Glomerular visceral epithelial cell (primary cell): ENCODE measurements at regions not wholly inside any gene's neighbourhood (a gene's known extent, or its start where the extent isn't known, plus 50 kb on each side); places are given as distances from the start of the nearest gene placed in this dataset.
A peak's percentile ranks its signal among the peaks of the same experiment; 100 is the strongest.
"Not testable (repeated sequence)": the region's sequence is repeated elsewhere in the genome, so short reads cannot be mapped to it uniquely, and the experiment has no call there.

Source experiments
- DNase-seq: peaks from one replicate; pipeline ENCODE4 v3.0.0-alpha.2; 2016; ENCODE audit errors: extremely low spot score

DNA sequence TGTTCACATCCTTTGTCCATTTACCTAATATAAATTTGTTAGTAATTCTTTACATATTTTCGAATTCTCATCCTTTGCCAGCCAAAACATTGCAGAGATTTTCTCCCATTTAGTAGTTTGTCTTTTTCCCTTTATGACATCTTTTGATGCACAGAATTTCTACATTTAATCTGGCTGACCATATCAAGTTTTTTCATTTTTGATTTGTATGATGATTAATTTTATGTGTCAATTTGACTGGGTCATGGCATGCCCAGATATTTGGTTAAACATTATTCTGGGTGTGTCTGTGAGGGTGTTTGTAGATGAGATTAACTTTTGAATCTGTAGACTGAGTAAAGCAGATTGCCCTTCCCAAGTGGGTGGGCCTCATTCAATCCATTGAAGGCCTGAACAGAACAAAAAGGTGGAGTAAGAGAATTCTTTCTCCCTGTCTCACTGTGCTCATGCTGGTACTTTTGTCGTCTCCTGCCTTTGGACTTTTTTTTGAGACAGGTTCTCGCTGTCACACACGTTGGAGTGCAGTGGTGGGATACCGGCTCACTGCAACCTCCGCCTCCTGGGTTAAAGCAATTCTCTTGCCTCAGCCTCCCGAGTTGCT is 72.1 kb upstream of the EPB41L1 start:
- DNase-seq: no peak

DNA sequence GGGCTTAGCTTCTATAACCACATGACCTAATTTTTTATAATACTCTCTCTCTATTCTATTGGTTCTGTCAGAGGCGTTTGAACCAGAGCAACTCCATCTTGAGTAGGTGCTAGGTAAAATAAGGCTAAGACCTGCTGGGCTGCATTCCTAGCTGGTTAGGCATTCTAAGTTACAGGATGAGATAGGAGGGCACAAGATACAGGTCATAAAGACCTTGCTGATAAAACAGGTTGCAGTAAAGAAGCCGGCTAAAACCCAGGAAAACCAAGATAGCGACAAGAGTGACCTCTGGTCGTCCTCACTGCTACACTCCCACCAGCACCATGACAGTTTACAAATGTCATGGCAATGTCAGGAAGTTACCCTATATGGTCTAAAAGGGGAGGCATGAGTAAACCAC is 71.3 kb upstream of the EPB41L1 start:
- not testable (repeated sequence) for DNase-seq

DNA sequence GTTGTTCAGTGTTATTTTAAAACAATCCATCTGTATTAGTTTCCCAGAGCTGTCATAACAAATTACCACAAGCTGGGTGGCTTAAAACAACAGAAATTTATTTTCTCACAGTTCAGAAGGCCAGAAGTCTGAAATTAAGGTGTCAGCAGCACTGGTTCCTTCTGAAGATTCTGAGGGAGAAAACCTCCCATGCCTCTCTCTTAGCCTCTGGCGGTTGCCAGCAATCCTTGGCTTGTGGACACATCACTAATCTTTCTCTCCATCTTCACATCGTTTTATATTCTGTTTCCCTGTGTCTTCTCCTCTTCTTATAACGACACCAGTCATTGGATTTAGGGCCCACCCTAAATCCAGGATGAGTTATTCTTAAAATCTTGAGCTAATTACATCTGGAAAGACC is 70.2 kb upstream of the EPB41L1 start:
- DNase-seq: no peak

DNA sequence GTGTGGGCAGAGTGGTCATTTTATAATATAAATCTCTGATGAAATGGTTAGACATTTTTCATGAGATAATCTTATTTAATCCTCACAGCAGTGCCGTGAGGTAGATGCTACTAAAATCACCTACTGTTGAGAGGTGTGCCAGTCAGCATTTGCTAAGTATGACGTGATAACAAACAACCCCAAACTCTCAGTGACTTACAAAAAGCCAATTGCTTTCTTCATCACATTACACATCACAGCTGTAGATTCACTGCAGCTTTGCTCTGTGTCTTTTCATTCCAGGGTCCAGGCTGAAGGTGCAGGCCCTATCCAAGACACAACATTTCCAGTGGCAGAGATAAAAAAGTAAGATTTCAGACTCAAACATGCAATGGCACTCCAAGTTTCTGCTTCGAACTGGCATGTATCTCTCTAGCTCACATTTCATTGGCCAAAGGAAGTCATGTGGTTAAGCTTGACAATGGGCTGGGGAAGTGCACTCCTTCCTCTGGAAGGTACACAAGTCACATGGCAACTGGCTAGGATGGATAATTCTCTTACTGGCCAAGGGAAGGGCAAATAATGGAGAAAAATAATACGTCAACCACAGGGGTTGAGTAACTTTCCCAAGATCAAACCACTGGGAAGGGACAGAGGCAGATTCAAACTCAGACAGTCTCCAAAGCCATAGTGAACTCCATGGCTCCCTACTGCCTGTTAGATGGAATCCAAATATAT is 69.5 kb upstream of the EPB41L1 start:
- DNase-seq: peak; percentile 82

DNA sequence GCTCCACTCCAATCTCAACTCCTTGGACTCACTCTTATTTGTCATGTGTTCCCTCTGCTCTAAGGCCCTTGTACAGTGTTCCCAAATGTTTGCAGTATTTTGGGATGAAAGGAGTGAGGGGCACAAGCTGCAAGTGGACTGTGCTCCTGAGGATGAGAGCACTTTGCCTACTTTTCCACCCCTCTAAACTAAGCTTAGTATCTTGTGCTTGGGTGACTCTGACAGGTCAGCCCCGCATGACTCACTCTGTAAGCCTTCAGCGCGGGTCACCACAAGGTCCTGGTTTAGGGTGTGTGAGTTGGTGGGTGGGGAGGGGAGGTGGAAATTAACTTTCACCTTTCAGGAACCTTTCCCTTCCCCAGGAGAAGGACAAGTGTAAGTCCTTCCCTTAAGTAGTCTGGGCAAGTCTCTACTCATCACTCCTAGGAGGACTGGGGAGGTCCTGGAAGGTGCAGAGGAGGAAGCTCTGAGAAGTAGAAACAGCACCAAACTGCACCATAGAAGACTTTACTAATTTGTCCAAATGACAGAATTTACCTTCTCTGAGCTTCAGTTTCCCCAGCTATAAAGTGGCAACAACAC is 68.8 kb upstream of the EPB41L1 start:
- DNase-seq: peak; percentile 90

DNA sequence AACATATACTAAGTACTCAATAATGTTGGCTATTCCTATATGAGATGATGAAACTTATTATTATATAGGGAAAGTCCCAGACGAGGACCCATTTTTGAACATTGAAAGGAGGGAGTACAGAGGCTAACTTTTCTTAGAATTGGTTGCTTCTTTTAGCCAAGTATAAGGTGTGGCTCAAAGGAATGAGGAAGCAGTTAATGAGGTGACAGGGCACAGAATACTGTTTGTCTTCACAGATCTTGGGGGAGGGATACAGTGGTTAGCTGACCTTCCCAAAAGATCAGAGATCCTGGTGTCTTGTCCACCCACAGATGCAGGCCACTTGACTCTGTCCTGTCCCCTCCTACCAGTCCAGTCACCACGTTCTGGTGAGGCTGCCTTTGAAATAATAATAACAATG is 67.8 kb upstream of the EPB41L1 start:
- DNase-seq: peak; percentile 50

DNA sequence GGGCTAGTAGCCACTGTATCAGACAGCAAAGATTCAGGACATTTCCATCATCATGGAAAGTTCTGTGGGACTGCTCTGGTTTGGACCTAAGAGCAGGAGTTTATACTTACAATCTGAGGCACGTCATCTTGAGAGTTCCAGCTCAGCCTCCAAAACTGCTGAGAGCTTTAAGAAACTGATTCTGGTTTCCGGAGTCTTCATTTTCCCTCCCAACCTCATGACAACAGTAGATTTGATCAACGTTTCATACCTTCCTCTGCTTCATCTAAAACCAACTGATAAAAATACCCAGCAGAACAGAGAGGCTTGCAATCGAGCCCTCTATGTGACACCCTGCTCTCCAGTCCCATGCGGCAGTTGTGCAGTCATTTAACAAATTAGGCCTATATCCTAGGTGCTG is 64.3 kb upstream of the EPB41L1 start:
- no peak for DNase-seq

DNA sequence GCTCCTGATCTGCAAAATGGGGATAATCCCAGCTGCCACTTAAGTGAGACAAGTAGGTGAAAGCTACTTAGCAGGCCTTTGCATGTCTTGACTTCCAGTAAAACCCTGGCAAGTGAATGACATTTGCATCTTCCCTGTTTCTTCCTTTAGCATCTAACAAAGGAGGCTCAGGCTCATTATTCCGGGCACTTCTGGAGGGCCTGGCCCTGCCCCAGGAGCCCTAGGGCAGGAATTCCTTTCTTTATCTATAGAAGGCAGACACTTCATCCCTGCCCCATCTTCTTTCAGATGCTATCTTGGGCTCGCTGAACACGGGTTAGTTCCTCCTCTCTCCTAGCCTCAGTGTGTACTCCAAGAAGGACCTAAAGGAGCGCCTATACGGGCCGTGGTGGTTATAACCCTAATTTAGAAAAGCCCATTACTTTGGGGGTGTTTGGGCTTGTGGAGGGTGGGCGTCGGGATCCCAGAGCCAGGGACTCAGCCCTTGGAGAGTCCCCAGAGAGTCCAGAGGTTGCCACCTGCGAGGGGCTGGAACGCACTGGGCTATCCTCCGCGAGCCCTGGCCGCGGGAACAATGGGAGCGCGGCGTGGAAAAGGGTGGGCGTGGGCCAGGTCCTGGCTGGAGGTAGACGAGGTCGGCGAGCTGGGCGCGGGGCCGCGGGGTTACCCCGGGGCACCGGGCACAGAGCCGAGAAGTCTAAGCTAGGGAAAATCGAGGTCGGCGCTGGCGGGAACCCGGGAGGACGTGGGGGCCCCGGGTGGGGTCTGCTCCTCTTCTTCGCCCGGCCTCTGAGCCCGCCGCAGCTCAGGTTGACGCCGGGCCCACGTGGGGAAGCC is 62.8 kb upstream of the EPB41L1 start:
- no peak for DNase-seq

DNA sequence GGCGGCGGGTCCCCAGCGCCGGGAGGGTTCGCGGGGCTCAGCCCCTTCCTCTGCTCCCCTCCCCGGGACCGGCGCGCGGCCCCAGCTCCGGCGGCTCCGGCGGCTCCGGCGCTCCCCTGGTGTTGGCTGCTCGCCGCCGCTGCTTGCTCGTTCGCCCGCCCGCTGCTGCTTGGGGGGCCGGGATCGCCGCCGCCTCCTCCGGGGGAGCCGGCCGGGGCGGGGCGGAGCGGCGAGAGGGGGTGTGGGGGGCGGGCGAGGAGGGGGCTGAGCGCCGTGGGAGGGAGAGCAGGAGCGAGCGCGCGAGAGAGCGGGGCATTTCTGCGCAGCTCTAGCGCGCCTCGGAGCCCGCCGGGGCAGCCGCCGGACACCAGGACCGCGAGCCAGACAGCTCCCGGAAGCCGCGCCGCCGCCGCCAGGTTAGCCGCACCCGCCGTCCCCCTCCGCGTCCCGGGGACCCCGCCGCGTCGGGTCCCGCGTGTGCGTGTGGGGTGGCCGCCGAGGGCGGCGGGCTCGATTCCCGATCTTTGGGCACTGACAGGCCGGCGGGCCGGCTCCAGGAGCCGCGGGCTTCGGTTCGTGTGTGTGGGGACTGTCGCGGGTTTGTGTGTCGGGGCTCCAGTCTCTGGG is 62.0 kb upstream of the EPB41L1 start:
- DNase-seq: peak; percentile 40

DNA sequence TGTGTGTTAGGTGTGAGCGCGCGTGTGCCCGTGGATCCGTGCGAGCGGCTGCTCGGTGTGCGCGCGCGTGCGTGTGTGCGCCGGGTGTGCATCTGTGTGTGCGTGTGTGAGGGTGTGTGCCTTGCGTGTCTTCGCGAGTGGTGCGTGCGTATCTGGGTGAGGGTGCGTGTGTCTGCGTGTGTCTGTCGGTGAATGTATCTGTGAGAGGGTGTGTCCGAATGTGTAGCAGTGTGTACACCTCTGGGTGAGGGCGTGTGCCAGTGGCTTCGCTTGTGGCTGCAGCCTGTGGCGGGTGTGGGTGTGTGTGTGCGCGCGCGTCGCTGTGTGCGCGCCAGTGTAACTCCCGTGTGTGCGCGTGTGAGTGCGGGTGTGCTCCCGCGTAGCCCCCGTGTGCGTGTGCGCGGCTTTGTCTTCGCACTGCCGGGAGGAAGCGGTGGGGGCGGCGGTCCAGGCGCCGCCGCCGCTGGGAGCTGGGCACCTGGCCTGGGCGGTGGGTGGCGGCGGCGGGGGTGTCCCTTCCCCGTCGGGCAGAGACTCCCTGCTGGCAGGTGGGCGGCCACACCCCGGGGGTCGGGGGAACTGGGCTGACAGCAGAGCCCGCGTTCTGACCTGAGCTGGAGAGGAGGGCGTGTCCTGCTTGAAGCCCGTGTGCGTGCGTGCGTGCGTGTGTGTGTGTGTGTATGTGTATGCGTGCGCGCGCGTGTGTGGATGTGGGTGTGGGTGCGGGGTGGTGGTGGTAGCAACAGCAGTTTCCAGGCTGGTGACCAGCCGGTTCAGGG is 61.3 kb upstream of the EPB41L1 start:
- peak; percentile 62 for DNase-seq

DNA sequence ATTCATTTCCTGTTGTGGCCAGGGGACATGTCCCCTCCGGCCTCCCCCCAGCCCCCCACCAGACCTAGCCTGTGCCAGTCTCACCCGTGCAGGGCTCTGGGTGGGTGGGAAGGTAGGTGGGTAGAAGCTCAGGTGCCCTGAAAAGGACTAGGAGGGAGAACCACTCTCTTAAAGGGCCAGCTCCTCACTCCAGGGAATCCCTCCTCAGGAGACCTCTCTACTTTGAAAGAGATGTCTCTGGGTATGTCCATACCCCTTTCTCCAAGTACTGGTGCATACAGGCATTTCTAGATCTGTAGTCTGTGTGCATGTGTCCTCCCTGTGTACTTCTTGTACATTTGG is 60.8 kb upstream of the EPB41L1 start:
- DNase-seq: no peak

DNA sequence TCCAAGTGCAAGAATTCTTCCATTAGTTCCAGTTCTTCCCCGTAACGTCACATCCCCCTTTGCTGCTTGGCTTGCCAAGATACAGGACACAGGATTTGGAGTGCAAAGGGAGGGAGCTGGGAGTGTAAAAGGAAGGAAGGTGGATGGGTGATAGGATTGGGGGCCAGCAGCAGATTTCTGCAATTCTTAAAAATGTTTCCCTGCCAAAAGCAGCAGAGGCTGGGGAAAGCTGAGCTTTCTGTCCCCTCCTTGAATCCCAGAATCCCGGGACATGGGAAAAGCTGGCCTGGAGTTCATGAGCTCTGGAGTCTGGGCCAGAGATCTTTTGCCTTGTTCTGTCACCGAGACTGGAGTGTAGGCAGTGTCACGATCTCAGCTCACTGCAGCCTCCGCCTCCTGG is 60.0 kb upstream of the EPB41L1 start:
- DNase-seq: no peak

DNA sequence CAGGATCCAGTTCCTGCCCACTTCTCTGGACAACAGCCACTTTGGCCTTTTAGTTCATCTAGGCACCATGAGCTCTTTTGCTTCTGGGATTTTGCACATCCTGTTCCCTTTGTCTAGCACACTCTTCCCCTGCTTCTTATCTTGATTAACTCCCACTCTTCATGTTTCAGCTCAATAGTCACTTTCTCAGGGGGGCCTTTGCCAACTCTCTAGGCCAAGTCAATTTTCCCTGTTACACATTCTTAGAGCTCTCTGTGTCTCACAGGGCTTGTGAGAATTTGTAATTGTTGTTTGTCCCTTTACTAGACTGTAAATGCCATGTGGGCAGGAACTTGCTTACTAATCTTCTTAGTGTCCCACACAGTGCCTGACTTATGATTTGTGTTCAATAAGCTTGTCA is 58.1 kb upstream of the EPB41L1 start:
- DNase-seq: no peak

DNA sequence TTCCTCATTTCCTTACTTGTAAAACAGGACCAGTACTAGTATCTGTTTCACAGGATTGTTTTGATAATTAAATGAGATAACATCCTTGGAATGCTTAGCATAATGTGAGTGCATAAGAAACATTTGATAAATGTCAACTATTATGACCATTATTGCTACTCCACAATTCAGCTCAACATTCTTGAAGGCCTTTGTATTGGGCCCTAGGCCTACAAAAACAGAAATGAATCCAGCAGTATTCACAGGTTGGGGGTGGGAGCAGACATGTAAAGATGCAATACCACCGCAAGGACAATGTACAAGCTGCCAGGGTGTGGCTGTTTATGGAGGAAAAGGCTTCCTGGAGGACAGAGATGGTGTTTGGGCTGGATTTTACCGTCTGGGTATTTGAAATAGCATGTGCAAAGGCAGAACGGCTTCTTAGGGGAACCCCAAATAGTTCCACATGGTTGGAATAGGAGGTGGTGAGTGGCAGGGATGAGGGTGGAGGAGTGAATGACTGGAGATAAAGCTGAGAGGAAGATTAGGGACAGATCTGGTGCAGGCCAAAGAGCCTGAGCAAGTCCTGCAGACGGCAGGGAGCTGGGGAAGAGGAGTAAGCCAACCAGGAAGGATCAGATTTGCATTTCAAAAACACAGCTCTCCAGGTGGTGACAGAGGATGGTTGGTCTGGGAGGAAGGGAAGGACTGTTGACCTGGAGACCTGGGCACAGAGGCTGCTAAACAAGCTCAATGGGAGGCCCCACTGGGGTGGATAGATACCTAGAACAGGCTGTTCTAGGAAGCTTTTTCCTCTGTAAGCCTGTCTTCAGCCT is 57.0 kb upstream of the EPB41L1 start:
- DNase-seq: no peak

DNA sequence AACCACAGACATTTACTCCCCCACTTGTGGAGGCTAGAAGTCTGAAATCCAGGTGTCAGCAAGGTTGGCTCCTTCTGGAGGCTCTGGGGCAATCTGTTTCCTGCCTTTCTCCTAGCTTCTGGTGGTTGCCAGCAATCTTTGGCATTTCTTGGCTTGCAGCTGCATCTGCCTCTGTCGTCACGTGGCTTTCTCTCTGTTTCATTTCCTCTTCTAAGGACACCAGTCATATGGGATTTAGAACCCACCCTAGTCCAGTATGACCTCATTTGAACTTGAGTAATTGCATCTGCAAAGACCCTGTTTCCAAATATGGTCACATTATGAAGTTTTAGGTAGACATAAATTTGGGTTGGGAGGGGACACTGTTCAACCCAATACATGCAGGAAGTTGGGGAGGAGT is 56.2 kb upstream of the EPB41L1 start:
- DNase-seq: peak; percentile 66

DNA sequence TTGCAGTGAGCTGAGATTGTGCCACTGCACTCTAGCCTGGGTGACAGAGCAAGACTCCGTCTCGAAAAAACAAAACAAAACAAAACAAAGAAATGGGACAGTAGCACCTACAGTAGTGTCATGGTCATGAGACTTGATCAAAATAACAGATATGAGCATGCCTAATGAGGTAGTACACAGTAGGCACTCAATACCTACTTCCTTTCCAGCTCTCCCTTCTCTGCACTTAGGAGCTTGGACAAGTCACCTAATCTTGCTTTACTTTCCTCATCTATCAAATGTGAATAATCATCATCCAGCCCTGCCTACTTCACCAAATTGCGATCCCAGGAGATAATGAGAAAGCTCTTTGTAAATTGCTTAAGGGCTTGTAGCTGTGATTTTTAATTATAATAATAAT is 55.4 kb upstream of the EPB41L1 start:
- DNase-seq: no peak

DNA sequence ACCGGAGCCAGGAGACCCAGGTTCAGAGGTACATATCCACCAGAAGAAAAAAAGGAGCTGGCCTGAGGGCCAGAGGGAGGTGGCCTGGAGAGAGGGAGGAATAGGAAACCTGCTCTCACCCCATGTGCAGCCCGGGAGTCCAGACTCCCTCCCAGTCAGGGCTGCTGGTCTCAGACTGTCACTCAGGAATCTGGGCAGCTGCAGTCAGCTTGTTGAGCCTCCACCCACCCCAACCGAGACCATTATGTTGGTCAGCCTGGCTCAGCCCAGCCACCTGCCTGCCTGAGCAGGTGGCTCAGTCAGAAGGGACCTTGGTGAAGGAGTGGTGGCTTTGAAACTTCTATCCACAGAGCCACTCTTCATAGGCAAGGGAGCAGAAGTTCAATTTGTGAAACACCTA is 53.3 kb upstream of the EPB41L1 start:
- DNase-seq: peak; percentile 39

DNA sequence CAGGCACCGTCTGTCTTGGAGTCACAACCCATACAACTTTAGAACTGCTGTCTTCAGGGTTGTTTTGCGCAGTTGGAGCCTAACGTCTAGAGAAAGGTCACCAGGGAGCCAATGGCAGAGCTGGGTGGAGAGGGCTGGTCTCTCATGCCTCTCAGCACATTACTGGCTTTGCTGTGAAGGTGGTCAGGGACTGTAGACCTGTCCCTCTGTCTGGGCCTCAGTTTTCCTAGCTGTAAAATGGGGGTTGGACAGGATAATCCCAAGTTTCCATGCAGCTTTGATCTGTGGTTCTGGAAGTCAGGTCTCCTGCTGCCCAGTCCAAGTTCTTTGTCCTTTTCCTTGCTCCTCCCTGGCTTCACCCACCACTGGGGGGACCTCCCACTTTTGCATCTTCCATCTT is 52.2 kb upstream of the EPB41L1 start:
- DNase-seq: no peak

DNA sequence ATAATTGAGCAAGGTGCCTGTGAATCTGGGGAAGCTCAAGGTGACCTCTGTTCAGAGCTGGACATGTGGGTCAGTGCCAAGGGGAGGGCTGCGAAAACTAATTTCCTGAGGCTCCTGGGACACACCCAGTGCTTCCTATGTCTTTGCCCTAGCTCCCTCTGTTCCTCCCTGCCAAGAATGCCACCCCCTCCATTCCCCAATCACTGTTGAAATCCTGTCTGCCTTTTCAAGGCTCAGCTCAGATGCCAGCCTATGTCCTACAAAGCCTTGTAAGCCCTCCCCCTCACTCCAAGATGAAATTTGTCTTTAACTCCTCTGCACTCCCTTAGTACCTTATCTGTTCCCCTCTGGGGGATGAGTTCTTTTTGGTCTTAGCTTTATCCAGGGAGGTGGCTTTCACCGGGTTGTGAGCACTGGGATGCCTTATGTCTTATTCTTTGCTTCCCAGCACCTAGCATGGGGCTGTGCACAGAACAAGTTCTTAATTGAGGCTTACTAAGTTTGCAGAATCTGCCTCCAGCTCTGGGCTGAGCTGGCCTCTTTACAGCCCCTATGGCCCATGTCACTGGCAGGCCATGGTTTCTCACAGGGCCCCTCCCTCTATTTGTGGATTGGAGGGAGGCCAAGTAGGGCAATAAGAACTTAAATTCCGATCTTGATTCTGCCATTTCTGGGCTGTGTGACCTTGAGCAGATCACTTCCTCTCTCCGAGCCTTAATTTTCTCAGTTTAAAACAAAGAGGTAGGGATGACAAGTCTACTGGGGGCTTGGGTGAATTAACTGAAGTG is 51.5 kb upstream of the EPB41L1 start:
- no peak for DNase-seq

DNA sequence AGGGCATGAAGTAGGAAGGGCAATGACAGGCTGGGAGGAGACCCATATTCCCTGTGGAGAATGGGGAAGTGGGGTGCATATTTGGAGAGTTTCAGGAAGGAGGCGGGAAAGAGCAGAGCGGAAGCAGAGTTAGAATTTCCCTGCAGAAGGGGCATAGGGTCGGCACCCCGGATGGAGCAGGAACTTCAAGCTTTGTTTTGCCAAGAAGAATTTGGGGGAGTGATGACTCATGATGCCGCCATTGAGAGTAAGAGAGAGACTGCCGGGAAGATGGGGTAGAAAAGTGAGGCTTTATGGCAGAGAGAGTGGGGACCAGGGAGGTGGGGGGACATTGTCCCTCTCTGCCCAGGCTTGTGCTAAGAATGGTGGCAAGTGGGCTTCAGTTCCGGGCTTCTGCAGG is 50.3 kb upstream of the EPB41L1 start:
- no peak for DNase-seq
